D341Med (cell line): ENCODE measurements at regions not wholly inside any gene's neighbourhood (a gene's known extent, or its start where the extent isn't known, plus 50 kb on each side); places are given as distances from the start of the nearest gene placed in this dataset.

Source experiments
- DNase-seq: peaks from one replicate; pipeline ENCODE4 v3.0.0; 2012; ENCODE audit warnings: low spot score

DNA sequence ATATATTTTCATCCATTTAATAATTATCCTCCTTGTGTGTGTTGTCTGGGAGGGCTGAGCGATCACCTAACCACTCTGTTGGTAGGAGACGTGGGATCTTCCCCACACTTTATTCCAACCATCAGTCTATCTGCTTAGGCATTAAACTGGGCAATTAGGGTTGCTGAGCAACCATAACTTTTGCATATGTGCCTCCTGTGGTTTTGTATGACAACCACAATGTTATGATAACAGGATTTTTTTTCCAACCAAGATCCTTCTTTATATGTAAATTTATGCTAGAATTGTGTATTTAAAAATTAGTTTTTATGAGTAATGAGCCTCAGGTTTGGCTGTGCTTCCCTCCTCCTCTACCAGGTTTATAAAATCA, 495.0 kb upstream of the MGMT start:
- DNase-seq = no peak

DNA sequence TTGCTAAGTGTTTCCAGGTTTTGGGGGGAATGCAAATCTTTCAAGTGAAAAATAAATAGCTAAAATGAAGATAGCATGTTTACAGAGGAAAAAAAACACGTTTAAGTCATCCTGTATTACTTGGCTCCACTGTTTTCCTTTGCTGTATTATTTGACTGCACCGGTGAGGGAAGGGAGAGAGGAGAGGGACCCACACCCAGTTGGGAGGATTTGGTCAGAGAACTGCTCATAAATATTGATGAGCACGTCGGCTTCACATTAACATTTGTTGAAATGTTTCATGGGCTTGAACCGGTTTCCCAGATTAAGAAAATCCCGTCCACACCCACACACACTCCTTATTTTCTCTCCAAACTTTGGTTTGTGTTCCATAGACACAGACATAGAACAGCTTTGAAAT, 493.8 kb upstream of the MGMT start:
- no peak for DNase-seq

DNA sequence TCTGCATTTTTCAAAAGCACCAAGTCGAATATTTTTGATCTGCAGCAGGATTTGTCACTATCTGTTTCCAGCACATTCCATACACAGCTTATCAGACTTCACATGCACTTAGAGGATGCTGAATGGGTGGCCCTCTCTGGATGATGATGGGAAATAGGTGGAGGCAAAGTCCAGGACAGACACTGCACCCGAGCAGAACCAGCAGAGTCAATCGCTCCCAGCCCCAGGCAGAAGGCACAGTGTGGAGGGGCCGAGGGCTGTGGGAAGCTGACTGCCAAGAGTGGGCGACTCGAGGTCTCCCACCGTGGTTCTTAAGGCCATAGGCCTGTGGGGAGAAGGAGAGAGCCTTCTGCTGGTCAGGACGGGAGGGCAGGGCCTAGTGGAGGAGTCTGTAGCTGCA, 490.2 kb upstream of the MGMT start:
- no peak for DNase-seq

DNA sequence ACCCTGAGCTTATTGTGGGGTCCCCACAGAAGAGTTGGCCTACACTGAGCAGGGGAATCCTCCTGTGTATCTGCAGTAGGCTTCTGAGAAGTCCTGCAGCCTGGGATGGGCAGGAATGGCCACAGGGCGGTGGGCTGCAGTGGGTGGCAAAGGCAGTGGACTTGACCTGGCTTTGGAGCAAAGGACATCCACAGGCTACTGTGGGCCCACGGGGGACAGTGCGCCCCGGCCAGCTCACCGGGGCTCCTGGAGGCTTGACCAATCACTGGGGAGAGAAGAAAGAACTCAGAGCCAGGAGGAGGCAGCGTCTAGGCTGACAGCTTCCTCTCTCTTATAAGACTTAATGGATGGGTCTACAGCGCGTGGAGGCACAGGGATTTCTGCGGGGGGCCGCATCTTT, 488.8 kb upstream of the MGMT start:
- DNase-seq = no peak

DNA sequence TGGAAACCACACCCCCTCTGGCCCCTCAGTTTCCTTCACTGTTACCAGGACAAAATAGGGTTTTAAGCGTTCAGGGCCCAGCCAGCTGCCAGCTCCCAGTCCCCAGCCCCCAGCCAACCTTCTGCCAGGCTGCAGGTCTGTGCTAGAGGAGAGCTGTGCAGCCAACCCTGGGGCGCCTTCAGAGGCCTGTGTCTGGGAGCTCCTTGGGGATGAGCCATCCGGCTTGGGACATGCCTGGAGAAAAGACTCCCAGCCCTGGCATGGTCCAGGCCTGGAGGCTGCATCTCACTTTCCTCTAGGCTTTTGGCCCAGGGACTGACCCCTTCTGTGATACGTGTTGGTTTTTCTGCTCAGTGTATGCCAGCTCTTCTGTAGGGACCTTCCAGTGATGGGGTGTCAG, 487.6 kb upstream of the MGMT start:
- no peak for DNase-seq

DNA sequence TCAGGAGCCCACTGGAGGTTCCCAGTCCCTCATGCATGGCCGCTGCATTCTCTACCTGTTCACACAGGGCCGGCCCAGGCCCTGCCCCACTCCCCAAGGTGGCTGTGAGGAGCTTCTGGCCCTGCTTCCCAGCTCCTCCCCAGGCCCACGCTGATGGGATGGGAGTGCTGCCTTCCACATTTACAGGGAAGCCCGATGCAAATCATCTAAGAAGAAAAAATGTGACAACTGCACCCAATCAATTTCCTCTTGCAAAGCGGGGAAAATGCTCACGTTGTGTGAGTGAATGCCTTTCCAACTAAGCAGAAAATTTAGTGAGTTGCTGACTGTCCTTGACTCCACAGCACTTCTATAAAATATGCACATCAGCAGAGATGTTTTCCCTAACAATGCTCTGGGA, 485.8 kb upstream of the MGMT start:
- no peak for DNase-seq

DNA sequence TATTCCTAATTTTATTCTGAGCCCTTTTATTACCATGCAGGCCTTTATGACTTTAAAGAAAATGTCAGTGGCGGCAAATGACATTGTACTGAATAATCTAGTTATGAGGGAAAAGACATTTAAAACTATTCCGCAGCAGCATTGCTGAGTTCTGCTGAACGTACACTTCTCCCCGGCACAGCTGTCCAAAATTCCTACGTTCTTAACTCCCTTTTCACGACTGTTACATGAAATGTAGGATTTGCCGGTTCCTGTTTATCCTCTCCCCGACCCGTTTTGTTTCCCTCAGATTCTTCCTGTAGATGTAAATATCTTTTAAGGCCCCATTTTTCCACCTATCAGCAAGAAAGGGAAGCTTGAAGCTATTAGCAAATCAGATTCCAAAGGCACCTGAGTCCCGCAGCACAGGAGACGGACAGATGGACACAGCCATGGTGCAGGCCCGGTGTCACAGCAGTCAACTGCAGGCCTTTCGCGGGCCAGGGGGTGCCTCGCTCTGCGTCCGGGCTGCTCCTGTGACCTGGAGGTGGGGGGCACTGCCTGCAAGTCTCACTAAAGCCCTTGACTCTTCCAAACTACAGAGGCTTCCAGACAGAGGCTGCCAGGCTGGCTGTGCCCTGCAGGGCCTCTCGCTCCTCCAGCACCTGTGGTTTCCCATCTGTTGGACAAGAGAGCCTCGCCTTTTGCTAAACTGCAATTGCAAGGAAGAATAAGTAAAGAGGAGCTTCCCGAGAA, 485.0 kb upstream of the MGMT start:
- no peak for DNase-seq

DNA sequence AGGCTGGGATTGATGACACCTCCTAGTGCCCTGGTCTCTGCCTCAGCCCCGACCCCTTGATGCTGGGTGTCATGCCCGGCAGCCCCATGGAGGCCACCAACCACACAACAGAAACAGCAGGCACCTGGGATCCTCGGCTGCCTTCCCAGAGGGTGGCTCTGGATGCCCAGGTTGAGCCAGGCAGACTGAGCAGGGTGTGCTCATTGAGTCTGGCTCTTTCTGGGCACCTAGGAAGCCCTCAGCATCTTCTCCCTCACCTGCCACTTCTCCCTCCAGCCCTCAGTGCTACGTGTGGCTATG, 484.5 kb upstream of the MGMT start:
- no peak for DNase-seq

DNA sequence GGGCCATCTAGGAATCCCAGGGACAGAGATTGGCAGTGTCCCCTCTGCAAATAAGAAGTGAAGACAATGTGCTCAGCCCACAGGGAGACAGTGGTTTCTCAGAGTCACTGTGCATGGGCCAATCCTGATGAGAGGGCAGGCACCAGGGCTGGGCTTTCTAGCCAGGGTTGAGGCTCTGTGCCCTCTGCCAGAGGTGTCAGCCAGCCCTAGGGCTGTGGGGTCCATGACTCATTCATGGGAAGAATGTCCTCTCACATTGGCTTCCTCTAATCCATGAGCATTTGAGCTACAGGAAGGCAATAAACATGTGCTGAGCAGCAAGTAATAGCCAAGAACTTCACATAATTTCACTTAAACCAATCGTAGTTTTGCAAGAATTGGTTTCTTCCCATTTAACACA, 482.0 kb upstream of the MGMT start:
- DNase-seq = no peak

DNA sequence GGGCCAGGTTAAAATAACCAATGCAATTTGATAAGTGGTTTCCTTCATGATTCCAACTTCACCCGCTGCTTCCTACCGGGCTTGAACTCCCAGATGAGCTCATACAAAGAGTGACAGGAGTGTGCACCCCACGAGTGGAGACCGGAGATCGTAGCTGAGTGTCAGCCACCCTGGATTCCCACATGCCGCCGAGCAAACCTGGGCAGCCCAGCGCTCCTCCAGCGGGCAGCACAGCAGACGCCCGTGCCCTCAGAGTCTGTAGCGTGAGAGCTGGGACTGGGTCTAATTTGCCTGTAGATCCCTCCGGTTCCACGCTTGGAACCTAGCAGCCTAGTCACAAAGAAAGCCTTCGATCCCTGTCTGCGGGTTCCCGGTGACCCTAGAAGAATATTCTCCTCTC, 476.1 kb upstream of the MGMT start:
- no peak for DNase-seq

DNA sequence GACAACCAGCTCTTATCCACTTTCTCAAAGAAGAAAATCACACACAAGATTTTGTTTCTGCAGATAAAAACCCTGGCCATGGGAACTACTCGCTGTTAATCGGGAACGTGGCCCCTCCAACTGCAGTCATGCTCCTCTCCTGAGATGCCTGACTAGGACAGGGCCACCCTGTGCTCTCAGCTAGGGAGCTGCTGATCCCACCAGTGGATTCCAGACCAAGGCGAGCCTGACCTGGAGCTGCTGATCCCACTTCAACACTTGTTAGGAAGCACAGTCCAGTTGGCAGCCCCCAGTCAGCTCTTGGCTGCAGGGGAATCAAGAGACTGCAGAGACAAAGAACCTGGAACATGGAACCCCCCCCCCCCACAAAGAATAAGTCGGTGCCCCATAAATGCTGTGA, 474.3 kb upstream of the MGMT start:
- DNase-seq = no peak

DNA sequence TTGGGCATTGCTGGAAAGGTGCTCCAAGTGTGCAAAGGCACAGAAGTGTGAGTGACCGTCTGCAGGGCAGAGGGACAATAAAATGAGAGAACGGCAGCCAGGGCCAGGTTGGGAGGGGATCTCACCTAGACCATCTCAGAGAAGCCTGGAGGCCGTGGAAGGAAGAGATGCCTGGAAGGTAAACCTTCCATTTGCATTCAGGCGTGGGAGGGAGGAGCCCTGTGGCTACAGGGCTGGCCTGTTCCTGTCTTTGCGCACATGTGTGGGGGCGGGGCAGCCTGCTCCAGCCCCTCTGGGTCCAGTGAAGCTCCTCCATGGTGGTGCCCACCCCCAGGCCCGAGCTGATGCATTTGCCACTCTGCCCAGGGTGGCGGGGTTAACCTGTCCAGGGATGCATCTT, 473.6 kb upstream of the MGMT start:
- DNase-seq = no peak

DNA sequence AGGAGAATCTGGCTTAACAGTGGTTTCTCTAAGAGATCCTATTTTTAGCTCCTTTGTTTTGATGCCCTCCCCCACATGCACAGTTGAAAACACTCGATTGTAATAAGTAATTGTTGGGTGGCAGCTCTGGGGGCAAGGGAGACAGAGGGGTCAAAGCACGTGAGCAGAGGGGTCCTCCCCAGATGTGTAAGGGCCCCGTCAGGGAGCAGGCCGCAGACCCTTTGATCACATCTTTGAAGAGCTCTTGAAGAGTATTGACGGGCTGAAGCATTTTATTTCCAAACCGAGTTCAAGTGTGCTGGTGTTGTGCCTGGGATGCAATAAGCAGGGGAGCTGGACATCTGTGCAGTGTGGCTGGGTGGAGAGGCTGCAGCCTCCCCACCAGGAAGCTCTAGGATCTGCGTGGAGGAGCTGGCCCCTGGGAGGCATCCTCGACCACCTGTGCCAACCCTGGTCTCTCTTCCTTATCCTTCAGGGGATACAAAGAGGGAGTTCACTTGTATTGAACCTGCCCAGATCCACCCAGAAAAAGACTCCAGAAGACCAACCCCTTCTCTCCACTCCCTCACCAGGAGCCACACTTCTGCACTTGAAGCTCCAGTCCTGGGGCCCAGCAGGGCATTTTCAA, 473.0 kb upstream of the MGMT start:
- DNase-seq = no peak

DNA sequence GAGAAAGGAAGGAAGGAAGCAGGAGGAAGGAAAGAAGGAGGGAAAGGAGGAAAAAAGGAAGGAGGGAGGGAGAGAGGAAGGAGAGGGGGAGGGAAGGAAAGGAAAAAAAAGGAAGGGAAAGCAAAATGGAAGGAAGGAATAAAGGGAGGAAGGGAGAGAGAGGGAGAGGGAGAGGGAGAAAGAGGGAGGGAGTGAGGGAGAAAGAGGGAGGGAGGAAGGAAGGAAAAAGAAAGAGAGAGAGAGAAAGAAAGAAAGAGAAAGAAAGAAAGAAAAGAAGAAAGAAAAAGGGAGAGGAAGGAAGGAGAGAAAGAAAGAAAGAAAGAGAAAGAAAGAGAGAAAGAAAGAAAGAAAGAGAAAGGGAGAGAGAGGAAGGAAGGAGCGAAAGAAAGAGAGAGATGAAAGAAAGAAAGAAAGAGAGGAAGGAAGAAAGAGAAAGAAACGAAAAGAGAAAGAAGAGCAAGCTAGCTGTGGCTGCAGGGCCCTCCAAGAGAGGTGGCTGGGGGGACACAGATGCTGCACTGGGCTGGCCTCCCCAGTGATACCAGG, 472.4 kb upstream of the MGMT start:
- DNase-seq = no peak

DNA sequence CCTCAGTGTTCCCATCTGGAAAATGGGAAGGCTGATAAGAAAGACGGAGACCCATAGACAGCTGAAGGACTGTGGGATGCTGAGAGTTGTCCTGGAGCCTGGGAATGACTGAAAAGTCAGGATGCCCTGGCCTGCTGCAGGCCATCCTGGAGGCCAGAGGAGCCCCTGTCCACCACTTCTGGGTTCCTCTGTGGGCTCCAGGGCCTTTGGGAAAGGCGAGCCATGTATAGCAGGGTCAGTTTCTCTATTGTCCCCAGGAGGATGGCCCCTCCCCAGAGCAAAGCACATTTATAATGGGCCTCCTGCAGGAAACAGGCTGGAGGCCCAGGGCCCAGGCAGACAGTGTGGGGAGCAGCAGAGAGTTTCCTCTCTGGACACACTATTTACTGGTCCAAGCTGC, 471.4 kb upstream of the MGMT start:
- no peak for DNase-seq

DNA sequence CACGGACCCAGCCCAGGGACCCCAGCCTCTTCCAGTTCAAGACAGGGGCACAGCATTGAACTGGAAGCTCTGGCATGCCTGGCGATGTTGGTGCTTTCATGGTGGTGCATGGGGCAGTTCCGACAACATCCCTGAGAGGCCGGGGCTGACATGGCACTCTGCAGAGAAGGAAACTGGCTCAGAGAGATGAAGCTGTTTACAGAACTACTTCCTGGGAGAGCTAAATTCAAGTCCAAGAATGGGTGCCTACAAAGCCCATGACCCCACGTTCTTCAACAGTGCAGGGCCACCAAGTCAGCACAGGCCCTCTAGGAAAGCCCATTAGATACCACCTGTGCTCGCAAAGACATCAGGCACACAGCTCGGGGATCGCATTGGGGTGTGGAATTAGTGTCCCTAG, 470.9 kb upstream of the MGMT start:
- DNase-seq = no peak

DNA sequence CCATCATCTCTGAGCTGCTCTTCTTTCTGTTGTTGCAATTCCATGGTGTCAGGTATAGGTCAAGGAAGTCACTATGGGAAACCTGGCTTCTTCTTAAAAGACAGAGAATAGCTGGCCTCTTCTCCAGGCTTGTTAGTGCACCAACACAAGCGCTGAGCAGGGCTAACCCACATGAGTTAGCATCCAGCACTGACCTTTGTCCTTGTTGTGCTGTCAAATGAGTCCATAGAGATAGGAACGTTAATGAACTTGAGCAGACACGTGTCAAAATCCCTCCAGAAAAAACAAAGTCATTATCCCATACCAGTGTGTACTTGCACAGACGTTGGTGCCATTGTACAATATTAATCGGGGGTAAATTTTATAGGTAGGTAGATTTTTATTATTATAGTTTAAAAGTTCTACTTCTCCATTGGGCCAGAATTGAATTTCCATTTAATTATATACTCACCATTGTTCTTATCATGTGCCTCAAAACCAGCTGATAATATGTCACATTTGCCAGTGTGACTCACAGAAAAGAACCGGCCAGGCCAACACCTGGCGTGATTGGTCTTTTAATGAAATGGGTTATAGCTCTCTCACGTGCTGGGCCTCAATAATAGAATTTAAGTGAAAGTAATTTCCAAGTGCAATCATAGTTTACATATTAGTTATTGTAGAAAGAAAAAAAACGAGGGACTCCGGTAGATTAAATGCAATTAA, 468.8 kb upstream of the MGMT start:
- DNase-seq = no peak

DNA sequence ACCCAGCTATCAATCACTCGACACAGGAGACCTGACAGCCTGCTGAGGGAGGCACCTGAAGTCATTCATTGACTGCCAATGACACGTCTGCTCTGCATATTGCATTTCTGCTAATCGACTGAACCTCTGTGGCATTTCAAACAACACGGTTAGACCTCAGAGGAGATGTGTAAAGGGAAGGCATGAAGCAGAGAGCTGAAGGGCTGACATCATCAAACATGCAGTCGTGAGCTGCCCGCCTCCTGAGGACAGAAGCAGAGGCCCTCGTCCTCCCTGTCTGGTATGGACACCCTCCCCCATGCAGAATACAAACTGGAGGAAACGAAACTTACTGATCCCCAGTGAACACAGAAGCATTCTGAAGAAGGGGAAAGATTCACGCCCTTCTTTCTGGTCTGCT, 462.6 kb upstream of the MGMT start:
- no peak for DNase-seq

DNA sequence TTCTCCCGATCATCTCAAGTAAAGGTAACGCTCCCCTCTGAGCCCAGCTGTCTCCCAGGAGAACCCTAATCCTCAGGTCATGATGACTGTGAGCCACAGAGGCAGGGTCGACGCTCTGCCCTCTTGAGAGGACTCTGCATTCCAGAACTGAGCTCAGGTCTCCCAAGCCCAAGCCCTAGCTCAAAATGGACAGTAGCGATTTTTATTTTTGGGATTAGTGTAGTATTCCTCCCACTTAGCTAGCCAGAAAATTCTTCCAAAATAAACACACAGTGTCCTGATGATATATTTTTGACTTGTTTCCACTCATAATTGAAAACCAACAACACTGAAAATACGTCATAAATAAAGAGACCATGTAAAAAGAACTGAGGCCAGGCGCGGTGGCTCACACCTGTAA, 462.0 kb upstream of the MGMT start:
- no peak for DNase-seq

DNA sequence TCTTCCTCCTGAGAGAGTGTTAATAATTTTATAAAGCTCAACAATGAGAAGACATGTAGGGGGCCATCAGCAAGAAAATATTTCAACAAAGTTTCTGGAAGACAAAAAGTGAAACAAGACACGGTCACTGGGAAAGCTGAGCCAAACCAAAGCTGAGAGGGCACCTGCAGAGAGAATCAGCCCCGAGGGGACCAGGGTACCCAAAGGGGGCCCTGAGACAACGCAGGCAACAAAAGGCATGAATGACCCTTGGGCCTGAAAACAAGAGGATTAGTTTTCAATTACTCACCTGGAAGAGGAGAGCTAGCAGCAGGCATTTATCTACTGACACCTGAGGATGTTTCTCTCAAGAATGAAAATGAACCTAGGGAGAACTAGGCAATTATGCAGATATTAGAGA, 461.2 kb upstream of the MGMT start:
- no peak for DNase-seq

DNA sequence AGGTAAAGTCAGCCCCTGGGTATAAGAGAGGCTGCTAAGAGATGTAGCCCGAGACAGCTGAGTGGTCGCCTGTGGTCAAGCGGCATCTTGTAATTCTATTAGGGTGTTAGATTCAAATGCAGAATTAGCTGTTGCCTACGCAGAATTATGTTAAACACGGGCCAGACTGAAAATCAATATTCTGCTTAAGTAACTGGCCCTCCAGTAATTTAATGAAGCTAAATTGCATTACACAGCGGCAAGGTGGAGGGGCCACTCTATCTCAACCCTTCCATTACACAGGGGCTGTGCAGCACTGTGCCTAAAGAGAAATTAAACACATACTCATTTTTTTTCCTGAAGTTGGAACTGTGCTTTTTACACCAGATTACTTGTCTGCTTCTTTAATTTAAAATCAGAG, 448.5 kb upstream of the MGMT start:
- DNase-seq = no peak

DNA sequence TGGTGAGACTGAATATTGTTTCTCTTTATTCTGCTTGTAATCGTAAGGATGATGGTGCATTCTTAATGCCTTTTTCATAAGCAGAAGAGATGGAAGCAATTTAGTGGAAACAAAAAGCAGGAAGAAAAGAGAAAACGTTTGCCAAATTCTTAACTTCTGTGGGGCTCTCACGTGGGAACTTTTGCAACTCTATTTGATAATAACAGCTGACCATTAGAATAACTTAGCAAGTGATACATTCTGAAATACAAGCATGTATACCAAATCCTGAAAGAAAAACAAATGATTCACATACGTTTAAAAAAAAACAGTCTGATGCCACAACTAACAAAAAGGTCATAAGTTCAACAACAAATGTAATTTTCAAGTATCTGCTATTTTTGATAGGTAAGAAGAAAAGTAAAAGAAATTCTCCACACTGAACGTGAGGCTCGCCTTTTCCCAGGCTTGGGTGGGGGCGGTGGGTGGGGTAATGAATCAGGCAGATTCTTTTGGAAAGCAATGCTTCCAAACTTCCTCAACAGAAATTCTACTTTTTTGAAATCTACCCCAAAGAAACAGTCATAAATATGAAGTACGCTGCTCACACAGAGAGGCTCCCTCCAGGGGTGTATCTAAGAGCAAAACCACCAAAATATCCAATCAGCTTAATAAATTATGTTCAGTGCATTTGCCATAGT, 446.2 kb upstream of the MGMT start:
- no peak for DNase-seq
